ENCODE measurements at regions not wholly inside any gene's neighbourhood (a gene's known extent, or its start where the extent isn't known, plus 50 kb on each side); places are given as distances from the start of the nearest gene placed in this dataset.

DNA sequence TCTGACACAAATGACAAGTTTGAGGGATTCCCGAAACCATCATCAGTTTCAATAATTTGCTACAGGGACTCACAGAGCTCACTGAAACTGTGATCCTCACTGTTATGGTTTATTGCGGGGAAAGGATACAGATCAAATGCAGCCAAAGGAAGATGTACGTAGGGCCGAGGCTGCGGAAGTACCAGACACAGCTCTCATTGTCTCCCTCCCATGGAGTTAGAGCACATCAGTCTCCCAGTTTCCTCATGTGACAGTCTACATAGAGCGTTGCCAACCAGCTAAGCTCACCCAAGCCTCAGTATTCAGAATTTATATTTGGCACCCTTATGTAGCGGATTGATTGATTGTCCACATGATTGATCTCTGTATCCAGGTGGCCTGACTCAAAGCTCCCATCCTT lies 137.8 kb upstream of the TENM3 start:
- Histone ChIP-seq H3K9me3 (ENCODE audit: low read depth, low read length, poor library complexity, severe bottlenecking) (no peaks in the 10 kb centered on the region), H3K4me3 (ENCODE audit: low read depth, low read length, poor library complexity, severe bottlenecking) (no peak overlapping the region), H3K4me1 (ENCODE audit: insufficient read depth, low read length, poor library complexity, severe bottlenecking) (no peaks in the 10 kb centered on the region), H3K36me3 (ENCODE audit: insufficient read depth, low read length, poor library complexity, severe bottlenecking) (no peaks in the 10 kb centered on the region), H3K27ac (ENCODE audit: low read depth, low read length, poor library complexity, severe bottlenecking) (no peak overlapping the region), H3K27me3 (replicated peaks; ENCODE audit: insufficient read depth, low read depth, low read length, poor library complexity) (no peaks in the 10 kb centered on the region)
- intact Hi-C loops (cut with micrococcal nuclease; ENCODE audit: unreplicated experiment) = no loop called here
- no peak for TF ChIP-seq EZH2 (IDR thresholded peaks at IDR 0.05; ENCODE audit: borderline replicate concordance, low read depth, low read length, poor library complexity, severe bottlenecking)
- TF ChIP-seq, protein P1, sequence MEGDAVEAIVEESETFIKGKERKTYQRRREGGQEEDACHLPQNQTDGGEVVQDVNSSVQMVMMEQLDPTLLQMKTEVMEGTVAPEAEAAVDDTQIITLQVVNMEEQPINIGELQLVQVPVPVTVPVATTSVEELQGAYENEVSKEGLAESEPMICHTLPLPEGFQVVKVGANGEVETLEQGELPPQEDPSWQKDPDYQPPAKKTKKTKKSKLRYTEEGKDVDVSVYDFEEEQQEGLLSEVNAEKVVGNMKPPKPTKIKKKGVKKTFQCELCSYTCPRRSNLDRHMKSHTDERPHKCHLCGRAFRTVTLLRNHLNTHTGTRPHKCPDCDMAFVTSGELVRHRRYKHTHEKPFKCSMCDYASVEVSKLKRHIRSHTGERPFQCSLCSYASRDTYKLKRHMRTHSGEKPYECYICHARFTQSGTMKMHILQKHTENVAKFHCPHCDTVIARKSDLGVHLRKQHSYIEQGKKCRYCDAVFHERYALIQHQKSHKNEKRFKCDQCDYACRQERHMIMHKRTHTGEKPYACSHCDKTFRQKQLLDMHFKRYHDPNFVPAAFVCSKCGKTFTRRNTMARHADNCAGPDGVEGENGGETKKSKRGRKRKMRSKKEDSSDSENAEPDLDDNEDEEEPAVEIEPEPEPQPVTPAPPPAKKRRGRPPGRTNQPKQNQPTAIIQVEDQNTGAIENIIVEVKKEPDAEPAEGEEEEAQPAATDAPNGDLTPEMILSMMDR (conservative IDR thresholded peaks at IDR 0.05; ENCODE audit: low read depth, low read length) = no peak
- BruUV-seq (replicated peaks) = no TSS peak
- ChIA-PET POLR2A (ENCODE audit: low non-redundant PET) (no interaction called here), CTCF (no interaction called here)
- DNase-seq (ENCODE audit: low spot score) = no peak

DNA sequence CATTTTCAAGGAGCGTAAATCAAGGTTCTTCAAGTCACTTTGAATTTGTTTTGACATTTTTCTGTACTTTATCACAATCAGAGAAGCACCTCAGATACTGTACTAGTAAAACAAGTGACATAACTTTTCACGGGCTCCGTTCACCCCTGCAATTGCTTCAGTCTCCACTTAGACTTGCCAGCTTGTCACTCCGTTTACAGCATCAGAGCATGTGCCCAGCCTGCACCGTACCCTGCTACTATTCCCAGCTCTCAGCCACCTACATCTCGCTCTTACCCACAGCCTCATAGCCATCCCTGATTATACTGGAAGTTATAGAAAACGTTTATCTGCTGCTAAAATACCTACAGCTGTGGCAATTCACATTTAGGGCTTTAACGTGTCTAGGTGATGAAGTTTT lies 135.3 kb upstream of the TENM3 start:
- H3K9me3 ChIP-seq (ENCODE audit: low read depth, low read length, poor library complexity, severe bottlenecking) = no peaks in the 10 kb centered on the region
- no peaks in the 10 kb centered on the region for H3K27me3 ChIP-seq (replicated peaks; ENCODE audit: insufficient read depth, low read depth, low read length, poor library complexity)
- DNase-seq (ENCODE audit: low spot score) = no peak
- ChIA-PET CTCF (no interaction called here), POLR2A (ENCODE audit: low non-redundant PET) (no interaction called here)
- BruUV-seq (replicated peaks) = no TSS peak
- no peak overlapping the region for H3K27ac ChIP-seq (ENCODE audit: low read depth, low read length, poor library complexity, severe bottlenecking)
- no peaks in the 10 kb centered on the region for H3K4me1 ChIP-seq (ENCODE audit: insufficient read depth, low read length, poor library complexity, severe bottlenecking)
- TF ChIP-seq, protein P1 (conservative IDR thresholded peaks at IDR 0.05; ENCODE audit: low read depth, low read length) = no peak
- TF ChIP-seq EZH2 (IDR thresholded peaks at IDR 0.05; ENCODE audit: borderline replicate concordance, low read depth, low read length, poor library complexity, severe bottlenecking) = no peak
- H3K4me3 ChIP-seq (ENCODE audit: low read depth, low read length, poor library complexity, severe bottlenecking) = no peak overlapping the region
- intact Hi-C loops (cut with micrococcal nuclease; ENCODE audit: unreplicated experiment) = no loop called here
- H3K36me3 ChIP-seq (ENCODE audit: insufficient read depth, low read length, poor library complexity, severe bottlenecking) = no peaks in the 10 kb centered on the region

DNA sequence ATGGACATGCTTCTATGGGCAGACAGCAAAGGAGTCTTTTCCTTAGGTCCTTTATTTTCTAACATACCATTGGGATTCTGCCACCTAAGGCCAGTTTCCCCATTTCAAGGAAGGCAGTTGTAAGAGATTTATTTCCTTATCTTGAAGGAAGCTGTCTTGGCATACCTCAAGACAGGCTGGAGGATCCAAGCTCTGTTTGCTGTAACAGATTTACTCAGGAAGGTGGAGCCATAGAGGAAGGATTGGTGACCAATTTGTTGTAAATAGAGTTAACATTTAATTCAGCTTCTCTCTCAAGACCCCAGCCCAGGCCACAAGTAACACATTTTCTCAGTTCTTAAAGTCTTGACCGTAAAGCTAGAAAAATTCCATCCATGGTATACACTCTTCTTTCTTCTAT lies 131.6 kb upstream of the TENM3 start:
- no peaks in the 10 kb centered on the region for H3K36me3 ChIP-seq (ENCODE audit: insufficient read depth, low read length, poor library complexity, severe bottlenecking)
- BruUV-seq (replicated peaks) = no TSS peak
- no peak overlapping the region for H3K27ac ChIP-seq (ENCODE audit: low read depth, low read length, poor library complexity, severe bottlenecking)
- no peak for DNase-seq (ENCODE audit: low spot score)
- ChIA-PET POLR2A (ENCODE audit: low non-redundant PET) (no interaction called here), CTCF (no interaction called here)
- TF ChIP-seq, protein P1 (conservative IDR thresholded peaks at IDR 0.05; ENCODE audit: low read depth, low read length) = no peak
- no peak for TF ChIP-seq EZH2 (IDR thresholded peaks at IDR 0.05; ENCODE audit: borderline replicate concordance, low read depth, low read length, poor library complexity, severe bottlenecking)
- no peaks in the 10 kb centered on the region for H3K9me3 ChIP-seq (ENCODE audit: low read depth, low read length, poor library complexity, severe bottlenecking)
- no peaks in the 10 kb centered on the region for H3K4me1 ChIP-seq (ENCODE audit: insufficient read depth, low read length, poor library complexity, severe bottlenecking)
- no peak overlapping the region for H3K4me3 ChIP-seq (ENCODE audit: low read depth, low read length, poor library complexity, severe bottlenecking)
- no peaks in the 10 kb centered on the region for H3K27me3 ChIP-seq (replicated peaks; ENCODE audit: insufficient read depth, low read depth, low read length, poor library complexity)
- intact Hi-C loops (cut with micrococcal nuclease; ENCODE audit: unreplicated experiment) = no loop called here
